Activated CD4-positive, alpha-beta T cell treated with anti-CD3 and anti-CD28 coated beads, Interleukin-2, amount 10 ng/mL, durations not matched to agents 7 days and 5 days (primary cell): ENCODE measurements at regions not wholly inside any gene's neighbourhood (a gene's known extent, or its start where the extent isn't known, plus 50 kb on each side); places are given as distances from the start of the nearest gene placed in this dataset.
A peak's percentile ranks its signal among the peaks of the same experiment; 100 is the strongest.

Experiments
- CTCF ChIA-PET: fragments of 350-600 bp; sonication (Branson Sonifier 250); formaldehyde crosslinking; loops from one replicate; lab custom pipeline; 2021; ENCODE audit warnings: antibody characterized with exemption; lab: Charles Lee
- POLR2A ChIA-PET: fragments of 350-600 bp; sonication (Branson Sonifier 250); formaldehyde crosslinking; loops from one replicate; lab custom pipeline; 2021; ENCODE audit warnings: antibody characterized with exemption; lab: Charles Lee
- DNase-seq: peaks from one replicate; pipeline ENCODE4 v3.0.0-alpha.2; 2020
- H3K27ac Mint-ChIP-seq: one replicate; pipeline ENCODE4 v1.8.0; 2021; ENCODE audit warnings: mild to moderate bottlenecking, moderate library complexity, mixed read lengths
- H3K27me3 Mint-ChIP-seq: one replicate; pipeline ENCODE4 v1.8.0; 2021; ENCODE audit warnings: mixed read lengths
- H3K36me3 Mint-ChIP-seq: one replicate; pipeline ENCODE4 v1.8.0; 2021; ENCODE audit warnings: low read depth, mixed read lengths
- H3K4me1 Mint-ChIP-seq: one replicate; pipeline ENCODE4 v1.8.0; 2021; ENCODE audit warnings: mixed read lengths
- H3K4me3 Mint-ChIP-seq: one replicate; pipeline ENCODE4 v1.8.0; 2021; ENCODE audit warnings: mild to moderate bottlenecking, moderate library complexity, mixed read lengths
- H3K9me3 Mint-ChIP-seq: one replicate; pipeline ENCODE4 v1.8.0; 2021; ENCODE audit warnings: mixed read lengths

DNA sequence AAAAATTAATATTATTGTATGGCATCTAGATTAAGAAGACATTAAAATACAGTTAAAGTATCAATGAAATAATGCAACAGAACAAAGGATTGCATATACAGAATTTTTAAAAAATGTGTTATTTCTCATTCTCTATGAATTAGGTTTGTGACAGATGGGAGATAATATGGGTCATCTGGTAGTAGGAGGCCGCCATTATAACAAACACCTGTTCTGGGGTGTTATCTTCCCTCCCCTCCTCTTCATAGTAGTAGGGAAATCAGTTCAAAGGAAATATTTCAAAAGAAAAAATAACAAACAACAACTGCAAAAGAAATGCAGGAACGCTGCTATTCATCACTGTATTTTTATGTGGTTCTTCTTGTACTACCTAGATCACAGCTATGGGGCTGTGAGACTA lies 187.0 kb upstream of the ATP2B1 start:
- H3K36me3 Mint-ChIP-seq, result peaks cover 3% of the 10 kb centered on the region
- H3K4me3 Mint-ChIP-seq, result no peak overlapping the region
- no peak overlapping the region for H3K27ac Mint-ChIP-seq
- H3K9me3 Mint-ChIP-seq, result peaks cover 8% of the 10 kb centered on the region
- H3K27me3 Mint-ChIP-seq, result no peaks in the 10 kb centered on the region
- DNase-seq, result no peak
- POLR2A ChIA-PET, result no interaction called here
- CTCF ChIA-PET, result no interaction called here
- H3K4me1 Mint-ChIP-seq, result peaks cover 4% of the 10 kb centered on the region

DNA sequence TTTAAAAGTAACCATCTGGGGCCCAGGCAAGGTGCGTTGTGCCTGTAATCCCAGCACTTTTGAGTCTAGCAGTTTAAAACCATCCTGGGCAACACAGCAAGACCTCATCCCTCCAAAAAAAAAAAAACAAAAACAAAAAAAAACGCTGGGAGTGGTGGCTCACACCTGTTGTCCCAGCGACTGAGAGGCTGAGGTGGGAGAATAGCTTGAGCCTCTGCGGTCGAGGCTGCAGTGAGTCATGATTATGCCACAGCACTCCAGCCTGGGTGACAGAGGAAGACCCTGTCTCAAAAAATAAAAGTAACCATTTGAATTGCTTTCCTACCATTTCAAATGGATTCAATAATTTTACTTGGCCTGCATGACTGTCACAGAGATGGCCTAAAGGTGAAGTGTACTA lies 186.5 kb upstream of the ATP2B1 start:
- H3K36me3 Mint-ChIP-seq, result peaks cover 4% of the 10 kb centered on the region
- peaks cover 4% of the 10 kb centered on the region for H3K4me1 Mint-ChIP-seq
- peaks cover 9% of the 10 kb centered on the region for H3K9me3 Mint-ChIP-seq
- DNase-seq, result no peak
- H3K27ac Mint-ChIP-seq, result no peak overlapping the region
- no peaks in the 10 kb centered on the region for H3K27me3 Mint-ChIP-seq
- H3K4me3 Mint-ChIP-seq, result no peak overlapping the region
- POLR2A ChIA-PET, result no interaction called here
- CTCF ChIA-PET, result no interaction called here

DNA sequence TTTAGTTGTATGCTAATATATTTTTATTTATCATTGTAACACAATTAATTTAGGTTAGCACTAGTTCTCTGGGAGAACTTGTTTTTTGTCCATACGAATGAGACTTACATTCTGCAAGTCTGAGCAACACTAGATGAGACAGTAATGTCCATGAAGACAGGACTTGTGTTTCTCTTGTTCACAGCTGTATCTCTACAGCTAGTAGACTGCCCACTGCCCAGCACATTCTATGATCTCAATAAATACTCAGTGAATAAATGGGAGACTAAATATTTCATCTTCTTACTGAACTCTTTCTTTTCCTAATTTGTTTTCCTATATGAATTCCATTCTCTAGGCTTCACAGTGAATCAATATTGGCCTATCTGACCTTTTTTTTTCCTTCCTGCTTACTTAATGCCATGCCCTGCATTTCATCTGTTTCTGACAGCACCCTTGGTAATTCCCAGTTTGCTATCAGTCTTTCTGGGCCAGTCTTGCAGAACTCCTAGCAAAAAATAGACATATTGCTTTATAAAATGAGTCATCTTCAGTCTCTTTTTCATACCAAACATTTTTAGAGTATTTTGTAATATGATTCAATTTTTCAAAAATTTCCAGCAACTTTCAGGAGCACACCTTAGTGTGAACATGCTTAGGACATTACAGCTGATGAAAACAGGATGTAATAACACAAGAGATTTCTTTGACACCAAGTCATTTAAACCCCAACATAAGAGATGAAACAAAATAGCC lies 185.5 kb upstream of the ATP2B1 start:
- no peak overlapping the region for H3K27ac Mint-ChIP-seq

GRCh38 chr12:89892436-89892835 lies 183.8 kb upstream of the ATP2B1 start:
- H3K4me1 Mint-ChIP-seq, result peaks cover 4% of the 10 kb centered on the region
- no peak overlapping the region for H3K4me3 Mint-ChIP-seq
- H3K27me3 Mint-ChIP-seq, result no peaks in the 10 kb centered on the region
- H3K27ac Mint-ChIP-seq, result no peak overlapping the region
- POLR2A ChIA-PET, result no interaction called here
- no peak for DNase-seq
- H3K9me3 Mint-ChIP-seq, result peaks cover 9% of the 10 kb centered on the region
- CTCF ChIA-PET, result no interaction called here
- peaks cover 4% of the 10 kb centered on the region for H3K36me3 Mint-ChIP-seq

More for the DNA sequence above, 185.5 kb upstream of the ATP2B1 start:
- Mint-ChIP-seq H3K27me3 (no peaks in the 10 kb centered on the region), H3K36me3 (peaks cover 4% of the 10 kb centered on the region), H3K9me3 (peaks cover 9% of the 10 kb centered on the region), H3K4me1 (peaks cover 4% of the 10 kb centered on the region), H3K4me3 (no peak overlapping the region)
- ChIA-PET POLR2A (no interaction called here), CTCF (no interaction called here)
- DNase-seq, result no peak

- Mint-ChIP-seq H3K27me3 (no peaks in the 10 kb centered on the region), H3K4me1 (peaks cover 4% of the 10 kb centered on the region), H3K27ac (no peak overlapping the region), H3K36me3 (peaks cover 4% of the 10 kb centered on the region), H3K9me3 (peaks cover 9% of the 10 kb centered on the region), H3K4me3 (no peak overlapping the region)
- ChIA-PET POLR2A (no interaction called here), CTCF (interaction anchor here (0.6 kb wide), 1 partner anchor 93 kb away, joined by 3 read pairs; no protein-coding TSS in a partner anchor)
- DNase-seq, result no peak
Measured at GRCh38 chr12:89891933-89892332, 183.3 kb upstream of the ATP2B1 start.

GRCh38 chr12:89890161-89890560 lies 181.5 kb upstream of the ATP2B1 start:
- CTCF ChIA-PET, result no interaction called here
- H3K4me1 Mint-ChIP-seq, result peaks cover 4% of the 10 kb centered on the region
- no peaks in the 10 kb centered on the region for H3K27me3 Mint-ChIP-seq
- H3K9me3 Mint-ChIP-seq, result peaks cover 9% of the 10 kb centered on the region
- peaks cover 4% of the 10 kb centered on the region for H3K36me3 Mint-ChIP-seq
- no peak for DNase-seq
- H3K27ac Mint-ChIP-seq, result no peak overlapping the region
- no peak overlapping the region for H3K4me3 Mint-ChIP-seq
- POLR2A ChIA-PET, result no interaction called here

DNA sequence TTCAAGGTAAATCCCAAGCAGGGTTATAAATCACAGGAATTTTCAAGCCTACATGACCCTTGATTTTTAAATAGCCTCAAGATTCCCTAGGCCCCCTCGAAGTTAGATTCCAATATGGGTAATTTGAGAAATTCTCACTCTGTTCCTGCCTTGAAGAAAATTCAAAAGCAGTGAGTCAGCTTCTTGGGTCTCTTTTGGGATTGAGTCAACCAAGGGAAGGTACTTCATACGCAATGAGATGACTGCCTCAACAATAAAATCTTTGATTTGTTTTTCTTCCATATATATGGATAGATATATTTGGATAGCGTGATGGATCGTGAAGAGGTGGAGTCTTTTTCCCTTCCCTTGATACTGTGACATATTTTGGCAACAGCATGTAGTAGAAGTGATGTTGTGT lies 180.4 kb upstream of the ATP2B1 start:
- DNase-seq, result no peak
- no peaks in the 10 kb centered on the region for H3K27me3 Mint-ChIP-seq
- no peak overlapping the region for H3K27ac Mint-ChIP-seq
- no peak overlapping the region for H3K4me3 Mint-ChIP-seq
- ChIA-PET CTCF (no interaction called here), POLR2A (no interaction called here)
- peaks cover 9% of the 10 kb centered on the region for H3K9me3 Mint-ChIP-seq
- peaks cover 4% of the 10 kb centered on the region for H3K36me3 Mint-ChIP-seq
- peaks cover 4% of the 10 kb centered on the region for H3K4me1 Mint-ChIP-seq

GRCh38 chr12:89884952-89885351 lies 176.3 kb upstream of the ATP2B1 start:
- no peak overlapping the region for H3K27ac Mint-ChIP-seq
- POLR2A ChIA-PET, result no interaction called here
- H3K27me3 Mint-ChIP-seq, result no peaks in the 10 kb centered on the region
- H3K4me1 Mint-ChIP-seq, result peaks cover 23% of the 10 kb centered on the region
- H3K4me3 Mint-ChIP-seq, result no peak overlapping the region
- H3K36me3 Mint-ChIP-seq, result peaks cover 19% of the 10 kb centered on the region
- H3K9me3 Mint-ChIP-seq, result peaks cover 12% of the 10 kb centered on the region
- CTCF ChIA-PET, result interaction anchor here (2.2 kb wide), 1 partner anchor 20 kb away, joined by 6 read pairs; no protein-coding TSS in a partner anchor
- DNase-seq, result no peak

DNA sequence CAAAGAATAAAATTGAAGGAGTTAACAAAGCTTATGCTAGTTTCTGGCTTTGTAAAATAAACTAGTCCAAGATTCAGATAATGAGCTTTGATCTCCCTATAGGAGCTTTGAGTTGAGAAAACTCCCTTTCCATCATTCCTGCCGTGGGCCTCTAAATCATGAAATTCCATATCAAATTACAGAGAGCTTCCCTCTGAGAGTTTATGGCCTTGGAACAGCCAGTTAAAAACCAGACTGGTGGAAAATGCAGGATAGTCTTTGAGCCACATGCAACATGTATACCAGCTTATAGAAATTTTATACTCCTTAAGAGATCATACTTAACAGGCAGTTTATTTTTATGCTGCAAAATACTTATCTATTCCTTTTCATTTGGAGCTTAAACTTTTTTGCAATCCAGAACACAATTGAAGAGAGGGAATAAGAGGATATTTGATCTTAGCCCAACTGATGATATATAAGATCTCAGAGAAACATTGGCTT lies 175.8 kb upstream of the ATP2B1 start:
- ChIA-PET CTCF (interaction anchor here (1.0 to 2.2 kb wide), 2 partner anchors 20 to 367 kb away, joined by 3 to 6 read pairs; no protein-coding TSS in a partner anchor), POLR2A (no interaction called here)

GRCh38 chr12:89883630-89884389 lies 175.2 kb upstream of the ATP2B1 start:
- Mint-ChIP-seq H3K4me3 (no peak overlapping the region), H3K27ac (peak overlapping the region; percentile 25), H3K9me3 (peaks cover 12% of the 10 kb centered on the region), H3K27me3 (no peaks in the 10 kb centered on the region), H3K4me1 (peaks cover 31% of the 10 kb centered on the region), H3K36me3 (peaks cover 19% of the 10 kb centered on the region)
- ChIA-PET POLR2A (no interaction called here), CTCF (interaction anchor here (1.0 kb wide), 1 partner anchor 366 kb away, joined by 3 read pairs; no protein-coding TSS in a partner anchor)
- no peak for DNase-seq

More for the DNA sequence above, 175.8 kb upstream of the ATP2B1 start:
- Mint-ChIP-seq H3K27me3 (no peaks in the 10 kb centered on the region), H3K27ac (no peak overlapping the region), H3K9me3 (peaks cover 12% of the 10 kb centered on the region), H3K4me3 (no peak overlapping the region), H3K4me1 (peaks cover 24% of the 10 kb centered on the region), H3K36me3 (peaks cover 19% of the 10 kb centered on the region)
- no peak for DNase-seq

- peaks cover 19% of the 10 kb centered on the region for H3K36me3 Mint-ChIP-seq
- no peak overlapping the region for H3K27ac Mint-ChIP-seq
- H3K9me3 Mint-ChIP-seq, result peaks cover 12% of the 10 kb centered on the region
- H3K4me1 Mint-ChIP-seq, result peaks cover 35% of the 10 kb centered on the region
- no peaks in the 10 kb centered on the region for H3K27me3 Mint-ChIP-seq
- DNase-seq, result no peak
- ChIA-PET CTCF (interaction anchor here (0.9 kb wide), 1 partner anchor 9 kb away, joined by 3 read pairs; no protein-coding TSS in a partner anchor), POLR2A (no interaction called here)
- no peak overlapping the region for H3K4me3 Mint-ChIP-seq
Measured at GRCh38 chr12:89882792-89883191, 174.2 kb upstream of the ATP2B1 start.

- peak overlapping the region; percentile 91 for H3K27ac Mint-ChIP-seq
- peaks cover 12% of the 10 kb centered on the region for H3K9me3 Mint-ChIP-seq
- H3K4me3 Mint-ChIP-seq, result no peak overlapping the region
- H3K36me3 Mint-ChIP-seq, result peaks cover 19% of the 10 kb centered on the region
- DNase-seq, result peak; percentile 10
- H3K4me1 Mint-ChIP-seq, result peaks cover 35% of the 10 kb centered on the region
- POLR2A ChIA-PET, result no interaction called here
- CTCF ChIA-PET, result interaction anchor here (0.7 to 0.9 kb wide), 3 partner anchors 9 to 694 kb away, joined by 3 to 4 read pairs (median 3); no protein-coding TSS in a partner anchor
- H3K27me3 Mint-ChIP-seq, result no peaks in the 10 kb centered on the region
Measured at GRCh38 chr12:89882050-89882449, 173.4 kb upstream of the ATP2B1 start.
